Activated CD4-positive, alpha-beta T cell treated with anti-CD3 and anti-CD28 coated beads, Interleukin-2, amount 10 ng/mL, durations not matched to agents 24 days and 14 days (primary cell): ENCODE measurements at regions not wholly inside any gene's neighbourhood (a gene's known extent, or its start where the extent isn't known, plus 50 kb on each side); places are given as distances from the start of the nearest gene placed in this dataset.
"Not testable (repeated sequence)": the region's sequence is repeated elsewhere in the genome, so short reads cannot be mapped to it uniquely, and the experiment has no call there.

ENCODE experiments used
- DNase-seq: peaks from one replicate; pipeline ENCODE4 v3.0.0; 2022
- H3K27ac Mint-ChIP-seq: one replicate; pipeline ENCODE4 v1.8.0; 2022; ENCODE audit warnings: mild to moderate bottlenecking, mixed read lengths
- H3K27me3 Mint-ChIP-seq: one replicate; pipeline ENCODE4 v1.8.0; 2022; ENCODE audit warnings: mixed read lengths
- H3K36me3 Mint-ChIP-seq: one replicate; pipeline ENCODE4 v1.8.0; 2022; ENCODE audit warnings: low read depth, mild to moderate bottlenecking, mixed read lengths
- H3K4me1 Mint-ChIP-seq: one replicate; pipeline ENCODE4 v1.8.0; 2021; ENCODE audit warnings: mixed read lengths
- H3K4me3 Mint-ChIP-seq: one replicate; pipeline ENCODE4 v1.8.0; 2022; ENCODE audit warnings: mild to moderate bottlenecking, moderate library complexity, mixed read lengths
- H3K9me3 Mint-ChIP-seq: one replicate; pipeline ENCODE4 v1.8.0; 2021; ENCODE audit warnings: mixed read lengths
- intact Hi-C: fragments of 100-400 bp; cut with micrococcal nuclease; formaldehyde crosslinking; loops from one replicate; pipeline ENCODE4 v1.15.1; 2023

GRCh38 chr1:218517459-218517858 is 172.3 kb downstream of the TGFB2 start:
- no peaks in the 10 kb centered on the region for H3K4me1 Mint-ChIP-seq
- DNase-seq: no peak
- no peaks in the 10 kb centered on the region for H3K36me3 Mint-ChIP-seq
- H3K4me3 Mint-ChIP-seq: no peak overlapping the region
- H3K9me3 Mint-ChIP-seq: no peaks in the 10 kb centered on the region
- no peak overlapping the region for H3K27ac Mint-ChIP-seq
- intact Hi-C loops: no loop called here
- peaks cover 4% of the 10 kb centered on the region for H3K27me3 Mint-ChIP-seq

GRCh38 chr1:218518216-218518740 is 173.1 kb downstream of the TGFB2 start:
- intact Hi-C loops: no loop called here
- Mint-ChIP-seq H3K4me1 (no peaks in the 10 kb centered on the region), H3K27ac (no peak overlapping the region), H3K9me3 (no peaks in the 10 kb centered on the region), H3K4me3 (no peak overlapping the region), H3K27me3 (peaks cover 4% of the 10 kb centered on the region), H3K36me3 (no peaks in the 10 kb centered on the region)
- no peak for DNase-seq

GRCh38 chr1:218520646-218521045 is 175.5 kb downstream of the TGFB2 start:
- not testable (repeated sequence) for H3K27me3 Mint-ChIP-seq, H3K27ac Mint-ChIP-seq, H3K36me3 Mint-ChIP-seq, H3K9me3 Mint-ChIP-seq, H3K4me1 Mint-ChIP-seq, DNase-seq, H3K4me3 Mint-ChIP-seq
- intact Hi-C loops: loop anchor here (1.0 kb wide), 2 partner anchors 181 to 190 kb away; no protein-coding TSS in a partner anchor

- Mint-ChIP-seq H3K27me3 (peaks cover 4% of the 10 kb centered on the region), H3K4me1 (no peaks in the 10 kb centered on the region), H3K4me3 (no peak overlapping the region), H3K36me3 (no peaks in the 10 kb centered on the region), H3K9me3 (no peaks in the 10 kb centered on the region), H3K27ac (no peak overlapping the region)
- intact Hi-C loops: loop anchor here (1.0 kb wide), 2 partner anchors 182 to 191 kb away; no protein-coding TSS in a partner anchor
- peak; percentile 78 for DNase-seq
These were observed 176.5 kb downstream of the TGFB2 start for GRCh38 chr1:218521414-218522169.

GRCh38 chr1:218524526-218524925 is 179.4 kb downstream of the TGFB2 start:
- intact Hi-C loops: no loop called here
- no peaks in the 10 kb centered on the region for H3K4me1 Mint-ChIP-seq
- no peaks in the 10 kb centered on the region for H3K9me3 Mint-ChIP-seq
- no peak for DNase-seq
- H3K36me3 Mint-ChIP-seq: no peaks in the 10 kb centered on the region
- no peak overlapping the region for H3K4me3 Mint-ChIP-seq
- peaks cover 2% of the 10 kb centered on the region for H3K27me3 Mint-ChIP-seq
- H3K27ac Mint-ChIP-seq: no peak overlapping the region

- H3K9me3 Mint-ChIP-seq: no peaks in the 10 kb centered on the region
- H3K27me3 Mint-ChIP-seq: peaks cover 2% of the 10 kb centered on the region
- no peak overlapping the region for H3K27ac Mint-ChIP-seq
- H3K4me3 Mint-ChIP-seq: no peak overlapping the region
- H3K4me1 Mint-ChIP-seq: no peaks in the 10 kb centered on the region
- H3K36me3 Mint-ChIP-seq: no peaks in the 10 kb centered on the region
- DNase-seq: no peak
- intact Hi-C loops: no loop called here
These were observed 179.9 kb downstream of the TGFB2 start for GRCh38 chr1:218525031-218525430.

- no peaks in the 10 kb centered on the region for H3K27me3 Mint-ChIP-seq
- H3K36me3 Mint-ChIP-seq: no peaks in the 10 kb centered on the region
- no peak overlapping the region for H3K4me3 Mint-ChIP-seq
- DNase-seq: no peak
- no peak overlapping the region for H3K27ac Mint-ChIP-seq
- H3K4me1 Mint-ChIP-seq: no peaks in the 10 kb centered on the region
- no peaks in the 10 kb centered on the region for H3K9me3 Mint-ChIP-seq
- intact Hi-C loops: no loop called here
These were observed 180.5 kb downstream of the TGFB2 start for GRCh38 chr1:218525451-218526197.

- Mint-ChIP-seq H3K27me3 (no peaks in the 10 kb centered on the region), H3K9me3 (no peaks in the 10 kb centered on the region), H3K36me3 (no peaks in the 10 kb centered on the region), H3K27ac (no peak overlapping the region), H3K4me3 (no peak overlapping the region), H3K4me1 (no peaks in the 10 kb centered on the region)
- DNase-seq: no peak
- intact Hi-C loops: no loop called here
These were observed 181.1 kb downstream of the TGFB2 start for GRCh38 chr1:218526198-218526580.

GRCh38 chr1:218527737-218528136 is 182.6 kb downstream of the TGFB2 start:
- Mint-ChIP-seq H3K4me1 (no peaks in the 10 kb centered on the region), H3K9me3 (no peaks in the 10 kb centered on the region), H3K27me3 (no peaks in the 10 kb centered on the region), H3K27ac (no peak overlapping the region), H3K36me3 (no peaks in the 10 kb centered on the region), H3K4me3 (no peak overlapping the region)
- no peak for DNase-seq
- intact Hi-C loops: no loop called here

- Mint-ChIP-seq H3K36me3 (no peaks in the 10 kb centered on the region), H3K4me3 (no peak overlapping the region), H3K27ac (no peak overlapping the region), H3K4me1 (no peaks in the 10 kb centered on the region), H3K9me3 (no peaks in the 10 kb centered on the region), H3K27me3 (no peaks in the 10 kb centered on the region)
- intact Hi-C loops: no loop called here
- no peak for DNase-seq
These were observed 184.6 kb downstream of the TGFB2 start for GRCh38 chr1:218529646-218530300.

GRCh38 chr1:218531936-218532335 is 186.8 kb downstream of the TGFB2 start:
- H3K4me1 Mint-ChIP-seq: no peaks in the 10 kb centered on the region
- no peak overlapping the region for H3K4me3 Mint-ChIP-seq
- no peaks in the 10 kb centered on the region for H3K36me3 Mint-ChIP-seq
- DNase-seq: no peak
- no peaks in the 10 kb centered on the region for H3K9me3 Mint-ChIP-seq
- no peak overlapping the region for H3K27ac Mint-ChIP-seq
- no peaks in the 10 kb centered on the region for H3K27me3 Mint-ChIP-seq
- intact Hi-C loops: no loop called here

- Mint-ChIP-seq H3K27me3 (no peaks in the 10 kb centered on the region), H3K27ac (no peak overlapping the region), H3K4me3 (no peak overlapping the region), H3K4me1 (no peaks in the 10 kb centered on the region), H3K36me3 (no peaks in the 10 kb centered on the region), H3K9me3 (no peaks in the 10 kb centered on the region)
- intact Hi-C loops: no loop called here
- no peak for DNase-seq
These were observed 191.3 kb downstream of the TGFB2 start for GRCh38 chr1:218536296-218536986.

GRCh38 chr1:218537122-218537913 is 192.2 kb downstream of the TGFB2 start:
- Mint-ChIP-seq H3K36me3 (no peaks in the 10 kb centered on the region), H3K4me3 (no peak overlapping the region), H3K4me1 (no peaks in the 10 kb centered on the region), H3K27ac (no peak overlapping the region), H3K9me3 (no peaks in the 10 kb centered on the region), H3K27me3 (no peaks in the 10 kb centered on the region)
- DNase-seq: no peak
- intact Hi-C loops: no loop called here
